ENCODE measurements at regions not wholly inside any gene's neighbourhood (a gene's known extent, or its start where the extent isn't known, plus 50 kb on each side); places are given as distances from the start of the nearest gene placed in this dataset.

GRCh38 chr22:49201046-49201970 lies 626.4 kb downstream of the BRD1 start:
- H3K4me3 ChIP-seq: no peak overlapping the region
- no peak for TF ChIP-seq POLR2A (IDR thresholded peaks at IDR 0.05)
- no peak for TF ChIP-seq CTCF (IDR thresholded peaks at IDR 0.05)
- TF ChIP-seq EP300 (IDR thresholded peaks at IDR 0.05): no peak
- intact Hi-C loops (cut with DNase I): no loop called here
- no peaks in the 10 kb centered on the region for H3K4me1 ChIP-seq (ENCODE audit: insufficient read depth)
- 80 to 84% (median 80%) methylated on average over 22 of the region's 22 CpGs for WGBS, 3 donors
- no peaks in the 10 kb centered on the region for H3K27me3 ChIP-seq
- H3K27ac ChIP-seq: no peak overlapping the region
- DNase-seq: peak in 3 of 5 donors; percentile 2 to 9 (median 3)
- no peaks in the 10 kb centered on the region for H3K36me3 ChIP-seq
- H3K9me3 ChIP-seq: no peaks in the 10 kb centered on the region

- Histone ChIP-seq H3K27me3 (no peaks in the 10 kb centered on the region), H3K36me3 (no peaks in the 10 kb centered on the region), H3K4me1 (ENCODE audit: insufficient read depth) (no peaks in the 10 kb centered on the region), H3K27ac (no peak overlapping the region), H3K9me3 (no peaks in the 10 kb centered on the region), H3K4me3 (no peak overlapping the region)
- 64 to 71% (median 67%) methylated on average over 5 of the region's 5 CpGs for WGBS, 3 donors
- DNase-seq: peak in 3 of 5 donors; percentile 1 to 6 (median 2)
- TF ChIP-seq POLR2A (IDR thresholded peaks at IDR 0.05) (no peak), EP300 (IDR thresholded peaks at IDR 0.05) (no peak), CTCF (IDR thresholded peaks at IDR 0.05) (no peak)
- intact Hi-C loops (cut with DNase I): no loop called here
Measured at GRCh38 chr22:49199224-49199623, 628.4 kb downstream of the BRD1 start.

- intact Hi-C loops (cut with DNase I): no loop called here
- H3K27ac ChIP-seq: no peak overlapping the region
- no peak overlapping the region for H3K4me3 ChIP-seq
- H3K36me3 ChIP-seq: no peaks in the 10 kb centered on the region
- WGBS, 3 donors: 65 to 75% (median 73%) methylated on average over 6 of the region's 6 CpGs
- no peak for TF ChIP-seq EP300 (IDR thresholded peaks at IDR 0.05)
- TF ChIP-seq POLR2A (IDR thresholded peaks at IDR 0.05): no peak
- no peak for TF ChIP-seq CTCF (IDR thresholded peaks at IDR 0.05)
- peak in 2 of 5 donors; percentile 8 for DNase-seq
- no peaks in the 10 kb centered on the region for H3K9me3 ChIP-seq
- H3K27me3 ChIP-seq: no peaks in the 10 kb centered on the region
- H3K4me1 ChIP-seq (ENCODE audit: insufficient read depth): no peaks in the 10 kb centered on the region
Measured at GRCh38 chr22:49198705-49199084, 629.0 kb downstream of the BRD1 start.

GRCh38 chr22:49197986-49198704 lies 629.5 kb downstream of the BRD1 start:
- Histone ChIP-seq H3K27me3 (no peaks in the 10 kb centered on the region), H3K9me3 (no peaks in the 10 kb centered on the region), H3K27ac (no peak overlapping the region), H3K4me1 (ENCODE audit: insufficient read depth) (no peaks in the 10 kb centered on the region), H3K4me3 (no peak overlapping the region), H3K36me3 (no peaks in the 10 kb centered on the region)
- 29 to 38% (median 33%) methylated on average over 20 of the region's 20 CpGs for WGBS, 3 donors
- intact Hi-C loops (cut with DNase I): no loop called here
- TF ChIP-seq POLR2A (IDR thresholded peaks at IDR 0.05): no peak
- TF ChIP-seq CTCF (IDR thresholded peaks at IDR 0.05): no peak
- no peak for TF ChIP-seq EP300 (IDR thresholded peaks at IDR 0.05)
- DNase-seq: peak in 2 of 5 donors; percentile 2 to 6
